Caco-2 (cell line): ENCODE measurements at regions not wholly inside any gene's neighbourhood (a gene's known extent, or its start where the extent isn't known, plus 50 kb on each side); places are given as distances from the start of the nearest gene placed in this dataset.

ENCODE experiments used
- BruUV-seq: library from RNA; stranded (reverse); fragments of 400-500 nt; replicated peaks from 2 replicates; lab custom pipeline; 2021; lab: Mats Ljungman, UMichigan
- CTCF ChIA-PET: fragments of 300-600 bp; sonication (Branson Sonifier 250); formaldehyde crosslinking; loops from one replicate; lab custom pipeline; 2022; ENCODE audit warnings: antibody characterized with exemption; lab: Charles Lee
- POLR2A ChIA-PET: fragments of 300-600 bp; sonication (Branson Sonifier 250); formaldehyde crosslinking; loops from one replicate; lab custom pipeline; 2022; ENCODE audit warnings: antibody characterized with exemption; lab: Charles Lee
- DNase-seq, 2 experiments: peaks; one replicate each; pipeline versions ENCODE4 v3.0.0 to v3.0.0-alpha.2; 2020 to 2022
- H3K27me3 ChIP-seq: replicated peaks from 2 replicates; pipeline ENCODE4 v1.6.0; 2011; ENCODE audit warnings: low read length; ENCODE audit not compliant: control insufficient read depth, insufficient read depth
- H3K36me3 ChIP-seq: 2 replicates; pipeline ENCODE4 v1.5.1; 2011; ENCODE audit warnings: low read length; ENCODE audit not compliant: control insufficient read depth, insufficient read depth
- H3K4me1 ChIP-seq: fragments of 250-450 bp; sonication (Bioruptor Pico); 2 replicates; pipeline ENCODE4 v1.5.1; 2020; ENCODE audit warnings: mild to moderate bottlenecking
- H3K4me3 ChIP-seq: 2 replicates; pipeline ENCODE4 v1.5.1; 2011; ENCODE audit warnings: low read depth, mild to moderate bottlenecking, control low read depth, low read length
- H3K9me3 ChIP-seq: fragments of 250-450 bp; sonication (Bioruptor Pico); 2 replicates; pipeline ENCODE4 v1.5.1; 2020; ENCODE audit warnings: mild to moderate bottlenecking, moderate library complexity
- H3K27ac Mint-ChIP-seq: one replicate; pipeline ENCODE4 v1.8.0; 2022; ENCODE audit warnings: mixed read lengths; ENCODE audit not compliant: unreplicated experiment
- H3K27me3 Mint-ChIP-seq: one replicate; pipeline ENCODE4 v1.8.0; 2022; ENCODE audit warnings: mixed read lengths; ENCODE audit not compliant: insufficient read depth, unreplicated experiment
- H3K36me3 Mint-ChIP-seq: one replicate; pipeline ENCODE4 v1.8.0; 2022; ENCODE audit warnings: mild to moderate bottlenecking, mixed read lengths; ENCODE audit not compliant: insufficient read depth, unreplicated experiment
- H3K4me1 Mint-ChIP-seq: one replicate; pipeline ENCODE4 v1.8.0; 2022; ENCODE audit warnings: low read depth, mixed read lengths; ENCODE audit not compliant: unreplicated experiment
- H3K4me3 Mint-ChIP-seq: one replicate; pipeline ENCODE4 v1.8.0; 2022; ENCODE audit warnings: mild to moderate bottlenecking, moderate library complexity, mixed read lengths; ENCODE audit not compliant: unreplicated experiment
- H3K9me3 Mint-ChIP-seq: one replicate; pipeline ENCODE4 v1.8.0; 2022; ENCODE audit warnings: mixed read lengths; ENCODE audit not compliant: unreplicated experiment
- intact Hi-C: fragments of 100-400 bp; cut with micrococcal nuclease; formaldehyde crosslinking; loops from one replicate; pipeline ENCODE4 v1.10.0; 2022; ENCODE audit not compliant: unreplicated experiment
- TF ChIP-seq, protein P1 (sequence below), 2 experiments: fragments of 200-600 bp in 1 of 2; IDR thresholded peaks; 1 replicate in 1 of 2; 2 replicates in 1 of 2; pipeline versions ENCODE4 v1.5.1 to v1.8.0; 2011 to 2022; ENCODE audit warnings: antibody characterized with exemption in 1 of 2, control low read depth in 1 of 2, inconsistent platforms in 1 of 2, low read depth in 1 of 2, low read length in 1 of 2, mild to moderate bottlenecking in 1 of 2, moderate library complexity in 1 of 2; ENCODE audit not compliant: insufficient read depth in 1 of 2, severe bottlenecking in 1 of 2, unreplicated experiment in 1 of 2

DNA sequence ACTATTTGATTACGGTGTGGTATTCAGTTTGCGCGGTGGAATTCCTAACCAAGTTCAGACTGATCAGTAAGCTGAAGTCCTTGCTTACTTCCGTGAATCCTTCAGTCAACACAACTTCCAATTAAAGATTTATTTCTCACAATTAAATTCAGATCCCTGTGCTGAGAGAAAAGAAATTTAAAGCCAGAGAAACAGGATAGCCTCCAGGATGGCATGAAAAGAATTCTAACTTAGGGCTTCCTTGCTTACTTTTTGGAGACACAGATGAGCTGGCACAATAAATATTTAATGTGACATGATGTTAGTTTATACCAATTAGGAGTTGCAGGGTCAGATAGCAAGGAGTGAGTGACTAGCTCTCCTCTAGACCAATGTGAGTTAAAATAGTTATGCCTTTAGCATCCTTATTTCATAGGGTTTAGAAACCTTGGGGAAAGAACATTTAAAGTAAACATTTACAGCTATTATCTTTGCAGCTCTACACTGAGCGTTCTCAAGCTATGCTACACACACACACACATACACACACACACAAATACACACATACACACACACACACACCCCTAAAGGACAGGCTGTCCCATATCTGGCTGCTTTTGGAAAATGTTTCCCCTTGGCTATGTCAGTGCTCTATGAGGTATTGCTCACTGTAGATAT lies 151.0 kb downstream of the TRIB2 start:
- ChIA-PET CTCF (no interaction called here), POLR2A (no interaction called here)
- Histone ChIP-seq H3K4me1 (no peaks in the 10 kb centered on the region), H3K27me3 (no peaks in the 10 kb centered on the region), H3K36me3 (no peaks in the 10 kb centered on the region), H3K4me3 (no peak overlapping the region), H3K9me3 (peaks cover 13% of the 10 kb centered on the region; the same call in 1 of the 2 replicates)
- no peaks in the 10 kb centered on the region for H3K4me1 Mint-ChIP-seq
- no TSS peak for BruUV-seq
- peaks cover 32% of the 10 kb centered on the region for H3K9me3 Mint-ChIP-seq
- no peak overlapping the region for H3K27ac Mint-ChIP-seq
- peaks cover 3% of the 10 kb centered on the region for H3K27me3 Mint-ChIP-seq
- no peak overlapping the region for H3K4me3 Mint-ChIP-seq
- intact Hi-C loops, result no loop called here
- no peak for DNase-seq
- TF ChIP-seq, protein P1, sequence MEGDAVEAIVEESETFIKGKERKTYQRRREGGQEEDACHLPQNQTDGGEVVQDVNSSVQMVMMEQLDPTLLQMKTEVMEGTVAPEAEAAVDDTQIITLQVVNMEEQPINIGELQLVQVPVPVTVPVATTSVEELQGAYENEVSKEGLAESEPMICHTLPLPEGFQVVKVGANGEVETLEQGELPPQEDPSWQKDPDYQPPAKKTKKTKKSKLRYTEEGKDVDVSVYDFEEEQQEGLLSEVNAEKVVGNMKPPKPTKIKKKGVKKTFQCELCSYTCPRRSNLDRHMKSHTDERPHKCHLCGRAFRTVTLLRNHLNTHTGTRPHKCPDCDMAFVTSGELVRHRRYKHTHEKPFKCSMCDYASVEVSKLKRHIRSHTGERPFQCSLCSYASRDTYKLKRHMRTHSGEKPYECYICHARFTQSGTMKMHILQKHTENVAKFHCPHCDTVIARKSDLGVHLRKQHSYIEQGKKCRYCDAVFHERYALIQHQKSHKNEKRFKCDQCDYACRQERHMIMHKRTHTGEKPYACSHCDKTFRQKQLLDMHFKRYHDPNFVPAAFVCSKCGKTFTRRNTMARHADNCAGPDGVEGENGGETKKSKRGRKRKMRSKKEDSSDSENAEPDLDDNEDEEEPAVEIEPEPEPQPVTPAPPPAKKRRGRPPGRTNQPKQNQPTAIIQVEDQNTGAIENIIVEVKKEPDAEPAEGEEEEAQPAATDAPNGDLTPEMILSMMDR (IDR thresholded peaks at IDR 0.05; ENCODE audit: insufficient read depth in 1 of 2, low read depth in 1 of 2, low read length in 1 of 2, severe bottlenecking in 1 of 2, unreplicated experiment in 1 of 2), result no peak
- no peaks in the 10 kb centered on the region for H3K36me3 Mint-ChIP-seq

DNA sequence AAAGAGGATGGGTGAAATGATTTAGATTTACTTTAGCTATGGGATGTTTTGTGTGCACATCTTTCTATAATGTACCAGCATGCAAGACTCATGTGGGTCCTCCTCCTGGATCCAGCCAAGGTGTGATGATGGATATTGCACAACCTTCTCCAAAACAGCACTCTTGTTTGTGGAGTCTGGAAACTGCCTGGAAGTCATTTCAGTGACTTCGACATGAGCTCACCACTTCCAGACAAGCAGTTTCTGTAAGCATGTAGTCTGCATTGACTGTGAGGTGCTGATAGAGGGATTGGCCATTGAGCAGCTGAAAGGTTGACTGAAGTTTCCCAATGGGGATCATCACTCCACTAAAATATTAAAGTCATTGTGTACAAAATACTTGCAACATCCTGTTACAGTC lies 154.0 kb downstream of the TRIB2 start:
- Mint-ChIP-seq H3K27ac (no peak overlapping the region), H3K36me3 (no peaks in the 10 kb centered on the region), H3K27me3 (peaks cover 3% of the 10 kb centered on the region), H3K4me3 (no peak overlapping the region), H3K9me3 (peaks cover 6% of the 10 kb centered on the region), H3K4me1 (no peaks in the 10 kb centered on the region)
- no TSS peak for BruUV-seq
- no peaks in the 10 kb centered on the region for H3K36me3 ChIP-seq
- POLR2A ChIA-PET, result no interaction called here
- no peak for DNase-seq
- no peaks in the 10 kb centered on the region for H3K4me1 ChIP-seq
- intact Hi-C loops, result no loop called here
- no peaks in the 10 kb centered on the region for H3K27me3 ChIP-seq
- TF ChIP-seq, protein P1 (IDR thresholded peaks at IDR 0.05; ENCODE audit: insufficient read depth in 1 of 2, low read depth in 1 of 2, low read length in 1 of 2, severe bottlenecking in 1 of 2, unreplicated experiment in 1 of 2), result no peak
- H3K9me3 ChIP-seq, result 0 out of 2 replicates have a peak, but pooled peaks cover 3% of the 10 kb centered on the region
- no peak overlapping the region for H3K4me3 ChIP-seq
- CTCF ChIA-PET, result no interaction called here

DNA sequence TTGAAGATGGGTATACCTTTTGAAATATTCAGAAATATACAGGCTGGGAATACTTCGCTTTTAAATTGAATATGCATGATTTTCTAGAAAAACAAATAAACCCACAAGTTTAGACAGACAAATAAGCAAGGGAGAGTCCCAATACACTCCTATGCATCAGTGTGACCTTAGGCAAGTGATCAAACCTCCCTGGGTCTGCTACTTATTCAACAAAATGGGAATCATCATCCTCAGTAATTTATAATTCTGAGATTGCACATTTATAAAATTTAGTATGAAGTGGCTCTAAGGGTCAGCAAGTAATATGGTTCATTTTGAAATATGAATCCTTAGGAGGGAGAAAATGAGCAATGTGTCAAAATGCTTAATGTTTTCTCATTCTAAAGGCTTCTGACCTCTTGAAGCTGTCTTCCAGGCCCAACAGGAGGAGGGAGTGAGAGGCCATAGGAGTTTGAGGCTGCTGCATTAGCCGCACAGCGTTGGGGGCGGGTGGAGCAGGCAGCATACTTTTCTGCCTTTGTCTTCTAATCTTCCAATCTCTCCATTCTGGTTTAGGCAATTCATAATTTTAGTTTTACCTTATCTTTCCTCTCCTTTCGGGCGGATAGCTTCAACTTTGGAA lies 155.1 kb downstream of the TRIB2 start:
- intact Hi-C loops, result no loop called here
- no peak overlapping the region for H3K4me3 ChIP-seq
- peaks cover 3% of the 10 kb centered on the region for H3K27me3 Mint-ChIP-seq
- H3K36me3 ChIP-seq, result no peaks in the 10 kb centered on the region
- H3K9me3 Mint-ChIP-seq, result no peaks in the 10 kb centered on the region
- no peak overlapping the region for H3K27ac Mint-ChIP-seq
- no peaks in the 10 kb centered on the region for H3K4me1 ChIP-seq
- CTCF ChIA-PET, result no interaction called here
- TF ChIP-seq, protein P1 (IDR thresholded peaks at IDR 0.05; ENCODE audit: insufficient read depth in 1 of 2, low read depth in 1 of 2, low read length in 1 of 2, severe bottlenecking in 1 of 2, unreplicated experiment in 1 of 2), result no peak
- no peaks in the 10 kb centered on the region for H3K4me1 Mint-ChIP-seq
- BruUV-seq, result no TSS peak
- H3K27me3 ChIP-seq, result no peaks in the 10 kb centered on the region
- no peaks in the 10 kb centered on the region for H3K9me3 ChIP-seq
- POLR2A ChIA-PET, result no interaction called here
- no peak for DNase-seq
- H3K4me3 Mint-ChIP-seq, result no peak overlapping the region
- no peaks in the 10 kb centered on the region for H3K36me3 Mint-ChIP-seq
